Panc1 (cell line): ENCODE measurements at regions not wholly inside any gene's neighbourhood (a gene's known extent, or its start where the extent isn't known, plus 50 kb on each side); places are given as distances from the start of the nearest gene placed in this dataset.

Source experiments
- POLR2AphosphoS5 ChIP-seq: IDR thresholded peaks from 2 replicates; pipeline ENCODE4 v1.6.1; 2012; ENCODE audit warnings: mild to moderate bottlenecking, low read depth, low read length, moderate library complexity
- TF ChIP-seq, protein P1 (sequence below): fragments of 450-650 bp; IDR thresholded peaks from 2 replicates; pipeline ENCODE4 v1.5.1; 2017; ENCODE audit warnings: mild to moderate bottlenecking

GRCh38 chr5:5710471-5710870 lies 288.0 kb downstream of the ICE1 start:
- TF ChIP-seq, protein P1, sequence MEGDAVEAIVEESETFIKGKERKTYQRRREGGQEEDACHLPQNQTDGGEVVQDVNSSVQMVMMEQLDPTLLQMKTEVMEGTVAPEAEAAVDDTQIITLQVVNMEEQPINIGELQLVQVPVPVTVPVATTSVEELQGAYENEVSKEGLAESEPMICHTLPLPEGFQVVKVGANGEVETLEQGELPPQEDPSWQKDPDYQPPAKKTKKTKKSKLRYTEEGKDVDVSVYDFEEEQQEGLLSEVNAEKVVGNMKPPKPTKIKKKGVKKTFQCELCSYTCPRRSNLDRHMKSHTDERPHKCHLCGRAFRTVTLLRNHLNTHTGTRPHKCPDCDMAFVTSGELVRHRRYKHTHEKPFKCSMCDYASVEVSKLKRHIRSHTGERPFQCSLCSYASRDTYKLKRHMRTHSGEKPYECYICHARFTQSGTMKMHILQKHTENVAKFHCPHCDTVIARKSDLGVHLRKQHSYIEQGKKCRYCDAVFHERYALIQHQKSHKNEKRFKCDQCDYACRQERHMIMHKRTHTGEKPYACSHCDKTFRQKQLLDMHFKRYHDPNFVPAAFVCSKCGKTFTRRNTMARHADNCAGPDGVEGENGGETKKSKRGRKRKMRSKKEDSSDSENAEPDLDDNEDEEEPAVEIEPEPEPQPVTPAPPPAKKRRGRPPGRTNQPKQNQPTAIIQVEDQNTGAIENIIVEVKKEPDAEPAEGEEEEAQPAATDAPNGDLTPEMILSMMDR, result no peak
- TF ChIP-seq POLR2AphosphoS5, result no peak
